Suprapubic skin (tissue), 4 donors: ENCODE measurements at regions not wholly inside any gene's neighbourhood (a gene's known extent, or its start where the extent isn't known, plus 50 kb on each side); places are given as distances from the start of the nearest gene placed in this dataset.

ENCODE experiments used
- CTCF ChIP-seq, 2 donors: fragments of 200-600 bp in 1 of 2; fragments of 450-650 bp in 1 of 2; sonication (generic) in 1 of 2; IDR thresholded peaks; one replicate each; pipeline ENCODE4 v1.5.1; 2016 to 2019; ENCODE audit warnings: antibody characterized with exemption in 2 of 2, mild to moderate bottlenecking in 1 of 2, moderate library complexity in 1 of 2
- EP300 ChIP-seq: sonication (generic); formaldehyde crosslinking; IDR thresholded peaks from one replicate; pipeline ENCODE4 v1.6.1; 2017; ENCODE audit warnings: antibody characterized with exemption
- POLR2A ChIP-seq, 2 donors: fragments of 450-650 bp; IDR thresholded peaks; one replicate each; pipeline ENCODE4 v1.6.1; 2017; ENCODE audit warnings: antibody characterized with exemption in 2 of 2, mild to moderate bottlenecking in 2 of 2, moderate library complexity in 2 of 2
- POLR2AphosphoS5 ChIP-seq, 3 donors: sonication (generic); formaldehyde crosslinking; IDR thresholded peaks; one replicate each; pipeline ENCODE4 v1.6.1; 2017; ENCODE audit warnings: antibody characterized with exemption in 3 of 3

GRCh38 chr10:20658158-20658557 is 239.0 kb downstream of the NEBL start:
- TF ChIP-seq POLR2A (IDR thresholded peaks at IDR 0.05) (no peak), CTCF (IDR thresholded peaks at IDR 0.05) (no peak), EP300 (no peak), POLR2AphosphoS5 (IDR thresholded peaks at IDR 0.05) (no peak)
